Endothelial cell of umbilical vein (primary cell): ENCODE measurements at regions not wholly inside any gene's neighbourhood (a gene's known extent, or its start where the extent isn't known, plus 50 kb on each side); places are given as distances from the start of the nearest gene placed in this dataset.

Experiments
- CTCF ChIP-seq, 2 donors: IDR thresholded peaks; 1 replicate in 1 of 2; 2 replicates in 1 of 2; pipeline ENCODE4 v1.5.1; 2011; ENCODE audit warnings: low read length in 2 of 2, mild to moderate bottlenecking in 2 of 2, moderate library complexity in 2 of 2, control low read depth in 1 of 2, inconsistent platforms in 1 of 2, low read depth in 1 of 2; ENCODE audit not compliant: insufficient read depth in 1 of 2; ENCODE audit errors: extremely low read depth in 1 of 2
- EZH2 ChIP-seq: IDR thresholded peaks from 2 replicates; pipeline ENCODE4 v1.6.1; 2012; ENCODE audit warnings: borderline replicate concordance, low read depth, mild to moderate bottlenecking, moderate library complexity, low read length, inconsistent platforms; ENCODE audit not compliant: severe bottlenecking
- JUN ChIP-seq: IDR thresholded peaks from 2 replicates; pipeline ENCODE4 v1.6.1; 2011; ENCODE audit warnings: borderline replicate concordance, low read depth; ENCODE audit not compliant: insufficient read length, insufficient read depth
- MAX ChIP-seq: IDR thresholded peaks from 2 replicates; pipeline ENCODE4 v1.6.1; 2011; ENCODE audit not compliant: insufficient read depth, insufficient read length
- MYC ChIP-seq: IDR thresholded peaks from one replicate; pipeline ENCODE4 v1.6.1; 2011; ENCODE audit warnings: mild to moderate bottlenecking, low read depth, low read length
- POLR2A ChIP-seq: IDR thresholded peaks from 2 replicates; pipeline ENCODE4 v1.6.1; 2012; ENCODE audit warnings: low read depth, mild to moderate bottlenecking, control low read depth, low read length

GRCh38 chr22:49297286-49297870 is 530.3 kb downstream of the BRD1 start:
- TF ChIP-seq JUN = no peak
- no peak for TF ChIP-seq CTCF (IDR thresholded peaks at IDR 0.05; ENCODE audit: extremely low read depth in 1 of 2, insufficient read depth in 1 of 2, low read depth in 1 of 2, low read length in 2 of 2)
- TF ChIP-seq POLR2A = no peak
- no peak for TF ChIP-seq MYC
- TF ChIP-seq EZH2 = no peak
- TF ChIP-seq MAX = no peak
